SU-DHL-6 (cell line): ENCODE measurements at regions not wholly inside any gene's neighbourhood (a gene's known extent, or its start where the extent isn't known, plus 50 kb on each side); places are given as distances from the start of the nearest gene placed in this dataset.

Experiments
- EZH2phosphoT487 ChIP-seq: fragments of 200-600 bp; sonication (generic), shearing (Covaris generic); conservative IDR thresholded peaks from 2 replicates; pipeline ENCODE4 v1.6.1; 2018; ENCODE audit warnings: mild to moderate bottlenecking, antibody characterized with exemption, low read length, moderate library complexity, mixed read lengths
- TF ChIP-seq, protein P1 (sequence below): fragments of 200-600 bp; sonication (generic); IDR thresholded peaks from one replicate; pipeline ENCODE4 v1.5.1; 2017; ENCODE audit warnings: antibody characterized with exemption, mild to moderate bottlenecking, low read length, moderate library complexity; ENCODE audit not compliant: insufficient read depth, poor library complexity, severe bottlenecking

GRCh38 chr10:57959318-57960006 is 308.2 kb downstream of the IPMK start:
- TF ChIP-seq, protein P1, sequence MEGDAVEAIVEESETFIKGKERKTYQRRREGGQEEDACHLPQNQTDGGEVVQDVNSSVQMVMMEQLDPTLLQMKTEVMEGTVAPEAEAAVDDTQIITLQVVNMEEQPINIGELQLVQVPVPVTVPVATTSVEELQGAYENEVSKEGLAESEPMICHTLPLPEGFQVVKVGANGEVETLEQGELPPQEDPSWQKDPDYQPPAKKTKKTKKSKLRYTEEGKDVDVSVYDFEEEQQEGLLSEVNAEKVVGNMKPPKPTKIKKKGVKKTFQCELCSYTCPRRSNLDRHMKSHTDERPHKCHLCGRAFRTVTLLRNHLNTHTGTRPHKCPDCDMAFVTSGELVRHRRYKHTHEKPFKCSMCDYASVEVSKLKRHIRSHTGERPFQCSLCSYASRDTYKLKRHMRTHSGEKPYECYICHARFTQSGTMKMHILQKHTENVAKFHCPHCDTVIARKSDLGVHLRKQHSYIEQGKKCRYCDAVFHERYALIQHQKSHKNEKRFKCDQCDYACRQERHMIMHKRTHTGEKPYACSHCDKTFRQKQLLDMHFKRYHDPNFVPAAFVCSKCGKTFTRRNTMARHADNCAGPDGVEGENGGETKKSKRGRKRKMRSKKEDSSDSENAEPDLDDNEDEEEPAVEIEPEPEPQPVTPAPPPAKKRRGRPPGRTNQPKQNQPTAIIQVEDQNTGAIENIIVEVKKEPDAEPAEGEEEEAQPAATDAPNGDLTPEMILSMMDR, result no peak
- no peak for TF ChIP-seq EZH2phosphoT487
